HG03558 (cell line): ENCODE measurements at regions not wholly inside any gene's neighbourhood (a gene's known extent, or its start where the extent isn't known, plus 50 kb on each side); places are given as distances from the start of the nearest gene placed in this dataset.
A peak's percentile ranks its signal among the peaks of the same experiment; 100 is the strongest.

Source experiments
- ATAC-seq: cut with Tn5 transposase; IDR thresholded peaks from one replicate; pipeline ENCODE4 v1.9.1; 2021; ENCODE audit warnings: moderate number of reproducible peaks; ENCODE audit not compliant: unreplicated experiment; ENCODE audit errors: extremely low read depth

- no peak for ATAC-seq
Observed at GRCh38 chr6:145044641-145045246, 690.6 kb downstream of the EPM2A start.

- no peak for ATAC-seq
Observed at GRCh38 chr6:145045582-145045981, 689.7 kb downstream of the EPM2A start.

DNA sequence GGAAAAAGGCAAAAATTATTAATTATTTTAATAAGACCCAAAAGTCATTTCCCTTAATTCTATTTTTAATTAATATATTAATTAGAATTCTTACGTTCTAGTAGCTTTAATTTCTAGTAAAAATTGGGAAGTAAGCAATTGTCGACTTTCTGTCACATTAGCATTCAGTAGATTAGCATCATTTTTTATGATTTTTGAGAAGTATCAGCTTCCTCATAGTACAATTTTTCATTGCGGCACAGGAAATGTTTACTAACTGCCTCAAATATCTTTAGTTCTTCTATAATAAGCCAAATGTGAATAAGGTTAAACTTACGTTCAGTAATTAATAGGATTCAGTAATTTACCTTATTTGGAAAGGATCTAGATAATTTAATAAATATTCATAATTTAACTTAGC is 687.4 kb downstream of the EPM2A start:
- ATAC-seq, result no peak

GRCh38 chr6:145051661-145052060 is 683.7 kb downstream of the EPM2A start:
- no peak for ATAC-seq

DNA sequence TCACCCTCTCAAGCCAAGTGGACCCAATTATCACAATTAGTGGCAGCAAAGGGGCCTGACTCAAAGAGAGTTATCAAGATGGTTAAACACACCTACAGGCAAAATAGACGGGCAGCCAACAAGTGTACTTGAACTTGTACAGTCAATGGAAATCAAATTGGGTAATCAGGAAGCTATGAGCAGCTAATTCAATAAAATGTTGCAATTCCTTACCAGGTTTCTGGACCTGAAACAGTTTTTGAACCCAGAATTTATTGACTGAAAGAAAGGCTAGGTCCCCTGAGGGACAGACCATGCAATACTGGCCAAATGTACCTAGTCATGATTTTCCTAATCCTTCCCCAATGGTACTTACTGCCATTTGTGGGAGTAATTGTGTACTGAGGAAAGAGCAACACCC is 679.8 kb downstream of the EPM2A start:
- no peak for ATAC-seq

- ATAC-seq, result no peak
Observed at GRCh38 chr6:145060714-145061113, 674.6 kb downstream of the EPM2A start.

DNA sequence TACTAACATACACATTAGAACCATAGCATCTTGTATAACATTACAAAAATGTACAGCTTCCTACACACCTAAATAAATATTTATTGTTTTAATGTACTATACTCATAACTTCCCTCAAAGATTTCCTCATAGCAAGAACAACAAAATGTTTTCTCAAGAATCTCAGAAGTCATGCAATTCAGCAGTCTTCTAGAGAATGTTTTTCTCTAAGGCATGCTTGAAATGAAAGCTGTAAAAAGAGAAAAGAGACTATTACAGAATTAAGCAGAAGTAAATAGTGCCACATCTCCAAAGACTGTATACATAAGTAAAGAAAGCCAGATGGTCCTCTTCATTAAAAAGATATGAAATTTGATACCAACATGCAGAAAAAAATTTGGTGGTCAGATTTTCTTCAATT is 672.2 kb downstream of the EPM2A start:
- no peak for ATAC-seq

DNA sequence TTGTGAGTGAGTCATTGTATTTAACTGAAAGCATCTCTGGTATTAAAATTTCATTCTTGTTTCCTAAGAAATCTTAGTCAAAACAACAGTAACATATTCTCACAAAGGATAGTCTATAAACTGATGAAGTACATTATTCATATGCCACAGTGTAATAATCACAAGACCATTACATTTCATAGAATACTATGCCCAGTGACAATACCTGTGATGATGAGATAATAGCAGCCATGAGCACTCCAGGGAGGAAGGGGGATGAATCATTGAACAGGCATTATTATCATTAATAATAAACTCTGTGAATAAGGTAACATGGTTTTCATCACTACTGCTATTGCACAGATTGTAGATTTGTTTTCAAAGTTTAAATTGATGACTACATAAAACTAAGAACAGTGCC is 667.9 kb downstream of the EPM2A start:
- no peak for ATAC-seq

DNA sequence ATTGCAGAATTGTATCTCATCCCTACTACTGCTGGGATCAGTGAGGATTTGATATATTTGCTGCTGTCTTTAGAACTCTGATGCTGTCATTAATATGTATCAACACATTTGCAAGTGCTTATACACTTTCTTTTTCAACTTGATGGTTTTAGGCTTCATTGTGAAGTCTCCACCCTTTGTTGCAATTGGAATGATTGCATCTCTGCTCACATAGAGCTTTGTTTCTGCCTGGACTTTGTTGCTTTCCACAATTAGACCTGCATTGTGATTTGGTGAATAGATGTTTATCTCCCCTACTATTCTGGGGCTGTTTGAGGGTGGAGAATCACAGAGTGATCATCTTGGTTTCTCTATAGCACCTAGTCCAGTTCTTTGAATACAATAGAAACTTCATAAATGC is 666.7 kb downstream of the EPM2A start:
- ATAC-seq, result no peak

GRCh38 chr6:145069966-145070365 is 665.4 kb downstream of the EPM2A start:
- no peak for ATAC-seq

GRCh38 chr6:145070791-145071190 is 664.5 kb downstream of the EPM2A start:
- no peak for ATAC-seq

GRCh38 chr6:145071836-145072235 is 663.5 kb downstream of the EPM2A start:
- no peak for ATAC-seq

GRCh38 chr6:145073811-145074210 is 661.5 kb downstream of the EPM2A start:
- no peak for ATAC-seq

GRCh38 chr6:145074805-145075204 is 660.5 kb downstream of the EPM2A start:
- no peak for ATAC-seq

GRCh38 chr6:145075425-145075824 is 659.9 kb downstream of the EPM2A start:
- no peak for ATAC-seq

DNA sequence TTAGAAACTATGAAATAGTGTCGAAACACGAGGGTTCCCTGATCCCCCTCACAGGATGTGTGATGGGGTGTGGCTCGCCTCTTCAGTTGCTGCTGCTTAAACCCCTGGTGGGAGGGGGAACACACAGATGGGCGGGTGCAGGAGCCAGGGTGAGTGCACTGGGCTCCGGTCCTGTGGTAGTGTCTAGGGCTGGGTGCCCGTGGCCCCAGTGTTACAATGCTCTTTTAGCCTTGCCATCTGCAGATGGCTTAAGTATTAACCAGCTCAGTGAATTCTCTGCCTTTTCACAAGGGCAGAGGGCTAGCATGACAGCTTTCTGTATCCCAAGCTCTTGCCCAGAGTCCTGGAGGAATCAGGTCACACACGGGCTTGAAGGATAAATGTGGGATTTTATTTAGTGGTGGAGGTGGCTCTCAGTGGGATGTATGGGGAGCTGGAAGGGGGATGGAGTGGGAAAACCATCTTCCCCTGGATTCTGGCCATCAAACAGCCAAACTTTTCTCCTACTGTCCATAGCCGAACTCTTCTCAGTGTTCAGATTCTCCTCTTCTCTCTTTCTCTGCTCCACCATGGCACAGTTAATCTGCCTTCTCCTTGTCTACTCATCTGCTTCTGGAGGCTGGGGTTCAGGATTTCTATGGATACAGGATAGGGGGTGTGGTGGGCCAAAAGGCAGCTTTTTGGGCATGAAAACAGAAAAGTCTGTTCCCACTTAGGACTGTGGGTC is 659.0 kb downstream of the EPM2A start:
- ATAC-seq, result no peak

GRCh38 chr6:145077382-145077781 is 657.9 kb downstream of the EPM2A start:
- no peak for ATAC-seq

GRCh38 chr6:145080651-145081050 is 654.7 kb downstream of the EPM2A start:
- no peak for ATAC-seq

- ATAC-seq, result no peak
Observed at GRCh38 chr6:145081677-145082076, 653.6 kb downstream of the EPM2A start.

DNA sequence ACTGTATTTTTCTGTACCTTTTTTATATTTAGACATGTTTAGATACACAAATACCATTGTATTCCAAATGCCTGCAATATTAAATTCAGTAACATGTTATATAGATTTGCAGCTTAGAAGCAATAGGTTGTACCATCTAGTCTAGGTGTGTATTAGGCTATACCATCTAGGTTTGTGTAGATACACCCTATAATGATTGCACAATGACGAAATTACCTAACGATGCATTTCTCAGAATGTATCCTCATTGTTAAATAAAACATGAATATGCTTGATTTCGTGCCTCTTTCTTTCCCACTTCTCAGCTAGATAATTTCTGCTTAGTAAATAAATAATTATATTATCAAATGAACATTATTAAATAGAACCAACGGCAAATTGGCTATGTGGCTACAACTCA is 653.0 kb downstream of the EPM2A start:
- ATAC-seq, result no peak

DNA sequence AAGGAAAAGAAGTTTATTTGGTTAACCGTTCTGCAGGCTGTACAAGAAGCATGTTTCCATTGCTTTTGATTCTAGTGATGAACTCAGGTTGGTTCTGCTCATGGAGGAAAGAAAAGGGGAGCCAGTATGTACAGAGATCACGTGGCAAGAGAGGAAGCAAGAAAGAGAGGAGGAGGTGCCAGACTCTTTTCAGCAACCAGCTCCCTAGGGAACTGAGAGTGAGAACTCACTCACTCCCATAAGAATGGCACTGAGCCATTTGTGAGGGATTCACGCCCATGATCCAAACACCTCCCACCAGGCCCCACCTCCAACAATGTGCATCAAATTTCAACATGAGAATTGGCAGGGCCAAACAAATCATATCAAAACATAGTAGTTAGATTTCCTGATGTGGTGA is 649.1 kb downstream of the EPM2A start:
- ATAC-seq, result no peak

GRCh38 chr6:145087034-145087433 is 648.3 kb downstream of the EPM2A start:
- ATAC-seq, result peak; percentile 55
